Tibial nerve (tissue), 4 donors: ENCODE measurements at regions not wholly inside any gene's neighbourhood (a gene's known extent, or its start where the extent isn't known, plus 50 kb on each side); places are given as distances from the start of the nearest gene placed in this dataset.

ENCODE experiments used
- DNase-seq, 2 donors: peaks; one replicate each; pipeline ENCODE4 v3.0.0-alpha.2; 2019; ENCODE audit warnings: low spot score in 2 of 2
- H3K27ac ChIP-seq, 4 donors: fragments of 200-600 bp; sonication (generic) in 3 of 4; one replicate each; pipeline ENCODE4 v1.5.1; 2017 to 2019; ENCODE audit warnings: mild to moderate bottlenecking in 1 of 4
- H3K27me3 ChIP-seq, 2 donors: fragments of 200-600 bp; sonication (generic) in 1 of 2; one replicate each; pipeline versions ENCODE4 v1.5.1 to v1.6.0; 2017 to 2019
- H3K36me3 ChIP-seq, 3 donors: fragments of 200-600 bp; sonication (generic); one replicate each; pipeline ENCODE4 v1.5.1; 2018 to 2019
- H3K4me1 ChIP-seq, 4 donors: fragments of 200-600 bp; sonication (generic) in 3 of 4; one replicate each; pipeline ENCODE4 v1.5.1; 2017 to 2019
- H3K4me3 ChIP-seq, 4 donors: fragments of 200-600 bp; sonication (generic) in 3 of 4; one replicate each; pipeline ENCODE4 v1.5.1; 2017 to 2019; ENCODE audit warnings: mild to moderate bottlenecking in 1 of 4, moderate library complexity in 1 of 4
- H3K9me3 ChIP-seq, 4 donors: fragments of 200-600 bp; sonication (generic) in 3 of 4; one replicate each; pipeline ENCODE4 v1.5.1; 2017 to 2019
- CTCF ChIP-seq, 5 experiments: fragments of 200-600 bp in 3 of 5; fragments of 450-650 bp in 2 of 5; sonication (generic) in 3 of 5; IDR thresholded peaks; one replicate each; pipeline ENCODE4 v1.5.1; 2016 to 2019; ENCODE audit warnings: antibody characterized with exemption in 5 of 5, mild to moderate bottlenecking in 3 of 5, moderate library complexity in 2 of 5
- EP300 ChIP-seq, 2 donors: sonication (generic); formaldehyde crosslinking; IDR thresholded peaks; one replicate each; pipeline ENCODE4 v1.6.1; 2017; ENCODE audit warnings: antibody characterized with exemption in 2 of 2, mild to moderate bottlenecking in 1 of 2
- POLR2A ChIP-seq, 2 donors: fragments of 450-650 bp; IDR thresholded peaks; one replicate each; pipeline ENCODE4 v1.6.1; 2017; ENCODE audit warnings: antibody characterized with exemption in 2 of 2, mild to moderate bottlenecking in 2 of 2, moderate library complexity in 2 of 2
- WGBS, 2 donors: methylation state at CpG; one replicate each; pipeline ENCODE4 v1.1.5; 2018; 5-methylcytosine and 5-hydroxymethylcytosine counted together

- H3K36me3 ChIP-seq = no peaks in the 10 kb centered on the region
- H3K4me3 ChIP-seq = no peak overlapping the region
- H3K4me1 ChIP-seq = no peaks in the 10 kb centered on the region
- H3K9me3 ChIP-seq = no peaks in the 10 kb centered on the region
- WGBS, 2 donors = 57 to 71% methylated on average over 3 of the region's 3 CpGs
- no peaks in the 10 kb centered on the region for H3K27me3 ChIP-seq
- no peak for TF ChIP-seq CTCF (IDR thresholded peaks at IDR 0.05)
- TF ChIP-seq EP300 (IDR thresholded peaks at IDR 0.05) = no peak
- TF ChIP-seq POLR2A (IDR thresholded peaks at IDR 0.05) = no peak
- H3K27ac ChIP-seq = no peak overlapping the region
- DNase-seq = no peak
Observed at GRCh38 chr3:181940703-181941102, 229.0 kb downstream of the SOX2 start.

- no peaks in the 10 kb centered on the region for H3K36me3 ChIP-seq
- H3K9me3 ChIP-seq = no peaks in the 10 kb centered on the region
- H3K4me3 ChIP-seq = no peak overlapping the region
- no peaks in the 10 kb centered on the region for H3K27me3 ChIP-seq
- 23 to 27% methylated on average over 5 of the region's 5 CpGs for WGBS, 2 donors
- H3K27ac ChIP-seq = no peak overlapping the region
- H3K4me1 ChIP-seq = no peaks in the 10 kb centered on the region
- no peak for DNase-seq
- TF ChIP-seq POLR2A (IDR thresholded peaks at IDR 0.05) (no peak), EP300 (IDR thresholded peaks at IDR 0.05) (no peak), CTCF (IDR thresholded peaks at IDR 0.05) (no peak)
Observed at GRCh38 chr3:181941250-181941649, 229.5 kb downstream of the SOX2 start.

GRCh38 chr3:181943285-181943684, 231.6 kb downstream of the SOX2 start:
- no peak for DNase-seq
- TF ChIP-seq POLR2A (IDR thresholded peaks at IDR 0.05) = no peak
- TF ChIP-seq EP300 (IDR thresholded peaks at IDR 0.05) = no peak
- no peak for TF ChIP-seq CTCF (IDR thresholded peaks at IDR 0.05)
- WGBS, 2 donors = 53 to 54% methylated on average over 6 of the region's 6 CpGs
- no peak overlapping the region for H3K4me3 ChIP-seq
- H3K27me3 ChIP-seq = no peaks in the 10 kb centered on the region
- H3K4me1 ChIP-seq = no peaks in the 10 kb centered on the region
- H3K36me3 ChIP-seq = no peaks in the 10 kb centered on the region
- H3K9me3 ChIP-seq = no peaks in the 10 kb centered on the region
- H3K27ac ChIP-seq = no peak overlapping the region

GRCh38 chr3:181947606-181948005, 235.9 kb downstream of the SOX2 start:
- H3K27me3 ChIP-seq = no peaks in the 10 kb centered on the region

GRCh38 chr3:181948286-181948685, 236.6 kb downstream of the SOX2 start:
- H3K36me3 ChIP-seq = no peaks in the 10 kb centered on the region
- no peak for DNase-seq
- no peaks in the 10 kb centered on the region for H3K4me1 ChIP-seq
- no peak overlapping the region for H3K27ac ChIP-seq
- 82 to 88% methylated on average over 2 of the region's 2 CpGs for WGBS, 2 donors
- H3K9me3 ChIP-seq = no peaks in the 10 kb centered on the region
- H3K27me3 ChIP-seq = no peaks in the 10 kb centered on the region
- TF ChIP-seq CTCF (IDR thresholded peaks at IDR 0.05) = no peak
- no peak for TF ChIP-seq POLR2A (IDR thresholded peaks at IDR 0.05)
- TF ChIP-seq EP300 (IDR thresholded peaks at IDR 0.05) = no peak
- no peak overlapping the region for H3K4me3 ChIP-seq

More at GRCh38 chr3:181947606-181948005, 235.9 kb downstream of the SOX2 start:
- H3K4me1 ChIP-seq = no peaks in the 10 kb centered on the region
- WGBS, 2 donors = 36 to 50% methylated on average over 1 of the region's 1 CpG
- TF ChIP-seq POLR2A (IDR thresholded peaks at IDR 0.05) (no peak), EP300 (IDR thresholded peaks at IDR 0.05) (no peak), CTCF (IDR thresholded peaks at IDR 0.05) (no peak)
- no peaks in the 10 kb centered on the region for H3K9me3 ChIP-seq
- no peak for DNase-seq
- H3K27ac ChIP-seq = no peak overlapping the region
- H3K36me3 ChIP-seq = no peaks in the 10 kb centered on the region
- H3K4me3 ChIP-seq = no peak overlapping the region
